ENCODE measurements at regions not wholly inside any gene's neighbourhood (a gene's known extent, or its start where the extent isn't known, plus 50 kb on each side); places are given as distances from the start of the nearest gene placed in this dataset.
"Not testable (repeated sequence)": the region's sequence is repeated elsewhere in the genome, so short reads cannot be mapped to it uniquely, and the experiment has no call there.

GRCh38 chr14:38557391-38557790, 301.5 kb upstream of the CLEC14A start:
- DNase-seq = not testable (repeated sequence)

- no peak for DNase-seq
These were observed 300.4 kb upstream of the CLEC14A start for GRCh38 chr14:38556252-38556651.

GRCh38 chr14:38554026-38554425, 298.1 kb upstream of the CLEC14A start:
- no peak for DNase-seq

GRCh38 chr14:38553586-38553985, 297.7 kb upstream of the CLEC14A start:
- no peak for DNase-seq

- no peak for DNase-seq
These were observed 293.7 kb upstream of the CLEC14A start for GRCh38 chr14:38549564-38549963.

- no peak for DNase-seq
These were observed 292.1 kb upstream of the CLEC14A start for GRCh38 chr14:38547961-38548490.

- DNase-seq = no peak
These were observed 291.1 kb upstream of the CLEC14A start for GRCh38 chr14:38546932-38547551.

GRCh38 chr14:38544776-38545175, 288.9 kb upstream of the CLEC14A start:
- no peak for DNase-seq

GRCh38 chr14:38543851-38544250, 288.0 kb upstream of the CLEC14A start:
- not testable (repeated sequence) for DNase-seq

- DNase-seq = not testable (repeated sequence)
These were observed 282.2 kb upstream of the CLEC14A start for GRCh38 chr14:38538053-38538452.

GRCh38 chr14:38536376-38537038, 280.6 kb upstream of the CLEC14A start:
- no peak for DNase-seq

- DNase-seq = no peak
These were observed 272.7 kb upstream of the CLEC14A start for GRCh38 chr14:38528582-38528981.

- no peak for DNase-seq
These were observed 271.6 kb upstream of the CLEC14A start for GRCh38 chr14:38527502-38527878.

- DNase-seq = no peak
These were observed 271.1 kb upstream of the CLEC14A start for GRCh38 chr14:38526826-38527501.

GRCh38 chr14:38524636-38525509, 269.0 kb upstream of the CLEC14A start:
- DNase-seq = no peak

GRCh38 chr14:38522724-38523123, 266.8 kb upstream of the CLEC14A start:
- DNase-seq = no peak

GRCh38 chr14:38521591-38521990, 265.7 kb upstream of the CLEC14A start:
- DNase-seq = no peak

- no peak for DNase-seq
These were observed 261.5 kb upstream of the CLEC14A start for GRCh38 chr14:38517426-38517825.

GRCh38 chr14:38512236-38512635, 256.3 kb upstream of the CLEC14A start:
- no peak for DNase-seq

- no peak for DNase-seq
These were observed 251.4 kb upstream of the CLEC14A start for GRCh38 chr14:38507299-38507698.

GRCh38 chr14:38505973-38506249, 250.0 kb upstream of the CLEC14A start:
- DNase-seq = no peak

- no peak for DNase-seq
These were observed 249.5 kb upstream of the CLEC14A start for GRCh38 chr14:38505221-38505972.

- no peak for DNase-seq
These were observed 248.3 kb upstream of the CLEC14A start for GRCh38 chr14:38504175-38504574.
